ENCODE measurements at regions not wholly inside any gene's neighbourhood (a gene's known extent, or its start where the extent isn't known, plus 50 kb on each side); places are given as distances from the start of the nearest gene placed in this dataset.

DNA sequence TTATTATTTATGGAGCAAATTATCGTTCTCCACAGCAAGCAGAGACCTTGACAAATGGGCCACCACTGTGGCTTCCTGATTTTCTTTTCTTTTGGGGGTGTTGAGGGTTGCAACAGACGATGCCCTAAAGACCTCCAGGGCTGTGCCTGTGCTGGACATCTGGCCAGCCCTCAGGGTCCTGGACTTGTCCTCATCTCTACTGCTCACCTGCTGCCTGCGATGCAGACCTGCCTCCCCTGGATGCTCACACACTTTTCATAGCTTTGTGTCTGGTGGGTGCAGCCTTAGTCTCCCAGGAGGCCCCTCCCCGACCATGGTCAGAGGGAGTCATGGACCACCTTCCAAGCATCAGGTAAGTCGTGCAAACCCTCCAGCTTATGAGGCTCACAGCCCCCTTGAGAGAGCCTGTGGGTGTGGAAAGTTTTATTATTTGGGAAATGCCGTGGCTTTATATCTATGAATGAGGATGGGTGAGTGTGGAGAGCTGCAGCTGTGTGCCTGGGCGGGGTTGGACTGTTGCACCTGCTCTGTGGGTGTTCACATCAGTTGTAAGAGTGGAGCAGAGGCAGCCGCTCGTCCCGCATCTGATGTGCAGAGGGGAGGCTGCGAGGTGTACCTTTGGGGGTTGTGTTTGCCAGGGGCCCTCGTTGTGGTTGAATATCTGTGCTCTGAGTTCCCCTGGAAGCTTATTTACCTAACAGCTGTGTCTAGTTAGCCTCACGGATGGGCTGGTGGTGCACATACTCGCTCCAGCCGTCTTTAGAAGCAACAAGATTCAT lies 126.3 kb upstream of the IRX4 start (continued):
- TF ChIP-seq, protein P1, sequence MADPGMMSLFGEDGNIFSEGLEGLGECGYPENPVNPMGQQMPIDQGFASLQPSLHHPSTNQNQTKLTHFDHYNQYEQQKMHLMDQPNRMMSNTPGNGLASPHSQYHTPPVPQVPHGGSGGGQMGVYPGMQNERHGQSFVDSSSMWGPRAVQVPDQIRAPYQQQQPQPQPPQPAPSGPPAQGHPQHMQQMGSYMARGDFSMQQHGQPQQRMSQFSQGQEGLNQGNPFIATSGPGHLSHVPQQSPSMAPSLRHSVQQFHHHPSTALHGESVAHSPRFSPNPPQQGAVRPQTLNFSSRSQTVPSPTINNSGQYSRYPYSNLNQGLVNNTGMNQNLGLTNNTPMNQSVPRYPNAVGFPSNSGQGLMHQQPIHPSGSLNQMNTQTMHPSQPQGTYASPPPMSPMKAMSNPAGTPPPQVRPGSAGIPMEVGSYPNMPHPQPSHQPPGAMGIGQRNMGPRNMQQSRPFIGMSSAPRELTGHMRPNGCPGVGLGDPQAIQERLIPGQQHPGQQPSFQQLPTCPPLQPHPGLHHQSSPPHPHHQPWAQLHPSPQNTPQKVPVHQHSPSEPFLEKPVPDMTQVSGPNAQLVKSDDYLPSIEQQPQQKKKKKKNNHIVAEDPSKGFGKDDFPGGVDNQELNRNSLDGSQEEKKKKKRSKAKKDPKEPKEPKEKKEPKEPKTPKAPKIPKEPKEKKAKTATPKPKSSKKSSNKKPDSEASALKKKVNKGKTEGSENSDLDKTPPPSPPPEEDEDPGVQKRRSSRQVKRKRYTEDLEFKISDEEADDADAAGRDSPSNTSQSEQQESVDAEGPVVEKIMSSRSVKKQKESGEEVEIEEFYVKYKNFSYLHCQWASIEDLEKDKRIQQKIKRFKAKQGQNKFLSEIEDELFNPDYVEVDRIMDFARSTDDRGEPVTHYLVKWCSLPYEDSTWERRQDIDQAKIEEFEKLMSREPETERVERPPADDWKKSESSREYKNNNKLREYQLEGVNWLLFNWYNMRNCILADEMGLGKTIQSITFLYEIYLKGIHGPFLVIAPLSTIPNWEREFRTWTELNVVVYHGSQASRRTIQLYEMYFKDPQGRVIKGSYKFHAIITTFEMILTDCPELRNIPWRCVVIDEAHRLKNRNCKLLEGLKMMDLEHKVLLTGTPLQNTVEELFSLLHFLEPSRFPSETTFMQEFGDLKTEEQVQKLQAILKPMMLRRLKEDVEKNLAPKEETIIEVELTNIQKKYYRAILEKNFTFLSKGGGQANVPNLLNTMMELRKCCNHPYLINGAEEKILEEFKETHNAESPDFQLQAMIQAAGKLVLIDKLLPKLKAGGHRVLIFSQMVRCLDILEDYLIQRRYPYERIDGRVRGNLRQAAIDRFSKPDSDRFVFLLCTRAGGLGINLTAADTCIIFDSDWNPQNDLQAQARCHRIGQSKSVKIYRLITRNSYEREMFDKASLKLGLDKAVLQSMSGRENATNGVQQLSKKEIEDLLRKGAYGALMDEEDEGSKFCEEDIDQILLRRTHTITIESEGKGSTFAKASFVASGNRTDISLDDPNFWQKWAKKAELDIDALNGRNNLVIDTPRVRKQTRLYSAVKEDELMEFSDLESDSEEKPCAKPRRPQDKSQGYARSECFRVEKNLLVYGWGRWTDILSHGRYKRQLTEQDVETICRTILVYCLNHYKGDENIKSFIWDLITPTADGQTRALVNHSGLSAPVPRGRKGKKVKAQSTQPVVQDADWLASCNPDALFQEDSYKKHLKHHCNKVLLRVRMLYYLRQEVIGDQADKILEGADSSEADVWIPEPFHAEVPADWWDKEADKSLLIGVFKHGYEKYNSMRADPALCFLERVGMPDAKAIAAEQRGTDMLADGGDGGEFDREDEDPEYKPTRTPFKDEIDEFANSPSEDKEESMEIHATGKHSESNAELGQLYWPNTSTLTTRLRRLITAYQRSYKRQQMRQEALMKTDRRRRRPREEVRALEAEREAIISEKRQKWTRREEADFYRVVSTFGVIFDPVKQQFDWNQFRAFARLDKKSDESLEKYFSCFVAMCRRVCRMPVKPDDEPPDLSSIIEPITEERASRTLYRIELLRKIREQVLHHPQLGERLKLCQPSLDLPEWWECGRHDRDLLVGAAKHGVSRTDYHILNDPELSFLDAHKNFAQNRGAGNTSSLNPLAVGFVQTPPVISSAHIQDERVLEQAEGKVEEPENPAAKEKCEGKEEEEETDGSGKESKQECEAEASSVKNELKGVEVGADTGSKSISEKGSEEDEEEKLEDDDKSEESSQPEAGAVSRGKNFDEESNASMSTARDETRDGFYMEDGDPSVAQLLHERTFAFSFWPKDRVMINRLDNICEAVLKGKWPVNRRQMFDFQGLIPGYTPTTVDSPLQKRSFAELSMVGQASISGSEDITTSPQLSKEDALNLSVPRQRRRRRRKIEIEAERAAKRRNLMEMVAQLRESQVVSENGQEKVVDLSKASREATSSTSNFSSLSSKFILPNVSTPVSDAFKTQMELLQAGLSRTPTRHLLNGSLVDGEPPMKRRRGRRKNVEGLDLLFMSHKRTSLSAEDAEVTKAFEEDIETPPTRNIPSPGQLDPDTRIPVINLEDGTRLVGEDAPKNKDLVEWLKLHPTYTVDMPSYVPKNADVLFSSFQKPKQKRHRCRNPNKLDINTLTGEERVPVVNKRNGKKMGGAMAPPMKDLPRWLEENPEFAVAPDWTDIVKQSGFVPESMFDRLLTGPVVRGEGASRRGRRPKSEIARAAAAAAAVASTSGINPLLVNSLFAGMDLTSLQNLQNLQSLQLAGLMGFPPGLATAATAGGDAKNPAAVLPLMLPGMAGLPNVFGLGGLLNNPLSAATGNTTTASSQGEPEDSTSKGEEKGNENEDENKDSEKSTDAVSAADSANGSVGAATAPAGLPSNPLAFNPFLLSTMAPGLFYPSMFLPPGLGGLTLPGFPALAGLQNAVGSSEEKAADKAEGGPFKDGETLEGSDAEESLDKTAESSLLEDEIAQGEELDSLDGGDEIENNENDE (IDR thresholded peaks at IDR 0.05; ENCODE audit: insufficient replicate concordance, low read length), result no peak
- TF ChIP-seq ASH2L (IDR thresholded peaks at IDR 0.05; ENCODE audit: low read length) (no peak), SUZ12 (IDR thresholded peaks at IDR 0.05; ENCODE audit: low read length) (no peak), SIRT6 (IDR thresholded peaks at IDR 0.05; ENCODE audit: low read length) (no peak), CEBPB (IDR thresholded peaks at IDR 0.05; ENCODE audit: low read depth, low read length) (no peak), NANOG (IDR thresholded peaks at IDR 0.05; ENCODE audit: insufficient read depth, low read depth, low read length, poor library complexity, severe bottlenecking) (no peak), CHD1 (IDR thresholded peaks at IDR 0.05; ENCODE audit: low read depth, low read length) (no peak), POU5F1 (IDR thresholded peaks at IDR 0.05; ENCODE audit: low read depth, low read length) (no peak), TCF12 (IDR thresholded peaks at IDR 0.05; ENCODE audit: low read depth, low read length) (no peak), RFX5 (IDR thresholded peaks at IDR 0.05; ENCODE audit: borderline replicate concordance, low read depth, low read length) (no peak), SP2 (IDR thresholded peaks at IDR 0.05; ENCODE audit: low read length) (no peak), TAF1 (IDR thresholded peaks at IDR 0.05; ENCODE audit: low read depth, low read length) (no peak)

Measured in H1 (cell line).